UCSD-AML1 (cell line): ENCODE measurements at regions not wholly inside any gene's neighbourhood (a gene's known extent, or its start where the extent isn't known, plus 50 kb on each side); places are given as distances from the start of the nearest gene placed in this dataset.
"Not testable (repeated sequence)": the region's sequence is repeated elsewhere in the genome, so short reads cannot be mapped to it uniquely, and the experiment has no call there.

ENCODE experiments used
- DNase-seq: peaks from one replicate; lab custom pipeline; 2025; ENCODE audit not compliant: unreplicated experiment; lab: John Stamatoyannopoulos, UW

GRCh38 chr16:87041286-87041685 lies 275.9 kb downstream of the C16orf95 start:
- DNase-seq = no peak

- no peak for DNase-seq
Observed at GRCh38 chr16:87042551-87043230, 274.5 kb downstream of the C16orf95 start.

- DNase-seq = no peak
Observed at GRCh38 chr16:87043231-87044031, 273.8 kb downstream of the C16orf95 start.

GRCh38 chr16:87044032-87044382 lies 273.2 kb downstream of the C16orf95 start:
- DNase-seq = no peak

- no peak for DNase-seq
Observed at GRCh38 chr16:87044829-87045228, 272.4 kb downstream of the C16orf95 start.

- no peak for DNase-seq
Observed at GRCh38 chr16:87045466-87046216, 271.6 kb downstream of the C16orf95 start.

- no peak for DNase-seq
Observed at GRCh38 chr16:87046235-87046634, 271.0 kb downstream of the C16orf95 start.

GRCh38 chr16:87047221-87048037 lies 269.8 kb downstream of the C16orf95 start:
- no peak for DNase-seq

- DNase-seq = no peak
Observed at GRCh38 chr16:87048038-87048729, 269.0 kb downstream of the C16orf95 start.

GRCh38 chr16:87048730-87049115 lies 268.5 kb downstream of the C16orf95 start:
- DNase-seq = no peak

GRCh38 chr16:87049216-87049615 lies 268.0 kb downstream of the C16orf95 start:
- not testable (repeated sequence) for DNase-seq

GRCh38 chr16:87050142-87050541 lies 267.1 kb downstream of the C16orf95 start:
- DNase-seq = no peak

GRCh38 chr16:87051526-87052320 lies 265.5 kb downstream of the C16orf95 start:
- DNase-seq = no peak

GRCh38 chr16:87052506-87052905 lies 264.7 kb downstream of the C16orf95 start:
- no peak for DNase-seq

GRCh38 chr16:87053016-87053982 lies 263.9 kb downstream of the C16orf95 start:
- DNase-seq = no peak

- DNase-seq = no peak
Observed at GRCh38 chr16:87054154-87054553, 263.0 kb downstream of the C16orf95 start.

GRCh38 chr16:87054856-87055255 lies 262.3 kb downstream of the C16orf95 start:
- no peak for DNase-seq

- no peak for DNase-seq
Observed at GRCh38 chr16:87056083-87056482, 261.1 kb downstream of the C16orf95 start.
